ENCODE measurements at regions not wholly inside any gene's neighbourhood (a gene's known extent, or its start where the extent isn't known, plus 50 kb on each side); places are given as distances from the start of the nearest gene placed in this dataset.

GRCh38 chr12:75848431-75848925, 183.1 kb downstream of the PHLDA1 start:
- ChIA-PET CTCF (interaction anchor here (0.6 to 1.0 kb wide), 2 partner anchors 16 to 68 kb away, joined by 3 to 5 read pairs; no protein-coding TSS in a partner anchor), POLR2A (ENCODE audit: unreplicated experiment) (interaction anchor here (0.5 to 0.8 kb wide), 4 partner anchors 39 to 111 kb away, joined by 3 to 5 read pairs (median 4); no protein-coding TSS in a partner anchor)
- dilution Hi-C loops (cut with HindIII; ENCODE audit: low sequenced_read_pairs, unreplicated experiment), result no loop called here
- H2BK15ac ChIP-seq (ENCODE audit: low read depth, low read length), result peak overlapping the region; percentile 46; the same call in 1 of the 3 replicates
- no peaks in the 10 kb centered on the region for H3K27me3 ChIP-seq (ENCODE audit: control insufficient read depth, insufficient read depth, low read length)
- peak overlapping the region; percentile 67 for H2AFZ ChIP-seq (replicated peaks; ENCODE audit: low read length, poor library complexity)
- peak overlapping the region; percentile 61 for H4K91ac ChIP-seq (ENCODE audit: insufficient read depth, low read depth, low read length)
- peak overlapping the region; percentile 71 for H3K18ac ChIP-seq (ENCODE audit: low read depth, low read length)
- peak overlapping the region; percentile 68 for H4K5ac ChIP-seq (ENCODE audit: low read depth, low read length)
- no peak for TF ChIP-seq CTCF (conservative IDR thresholded peaks at IDR 0.05; ENCODE audit: low read depth, low read length)
- peak; percentile 15; the same call in 1 of the 2 replicates for TF ChIP-seq NFE2L2 (IDR thresholded peaks at IDR 0.05; ENCODE audit: low read depth, low read length)
- peak; percentile 68 for TF ChIP-seq MAFK (IDR thresholded peaks at IDR 0.05; ENCODE audit: low read depth, low read length)
- no peak for TF ChIP-seq MXI1 (IDR thresholded peaks at IDR 0.05; ENCODE audit: borderline replicate concordance, low read depth, low read length)
- H2AK9ac ChIP-seq (replicated peaks; ENCODE audit: low read depth, low read length, poor library complexity), result no peak overlapping the region
- H3K23ac ChIP-seq (ENCODE audit: low read depth, low read length), result peak overlapping the region; percentile 30; the same call in 1 of the 2 replicates
- H3K9ac ChIP-seq (ENCODE audit: low read depth, low read length), result peak overlapping the region; percentile 31; the same call in 1 of the 2 replicates
- H3K4ac ChIP-seq (ENCODE audit: low read depth, low read length), result peak overlapping the region; percentile 57
- H4K20me1 ChIP-seq (ENCODE audit: insufficient read depth, low read length), result no peaks in the 10 kb centered on the region
- H3K9me1 ChIP-seq (ENCODE audit: insufficient read depth, low read length), result peaks cover 8% of the 10 kb centered on the region
- DNase-seq (peak; percentile 28), ATAC-seq (ENCODE audit: low read depth) (no peak)
- H3K4me3 ChIP-seq (ENCODE audit: insufficient read depth, low read depth, low read length), result no peak overlapping the region
- H3K56ac ChIP-seq (ENCODE audit: extremely low read depth, insufficient read depth, low read length), result peak overlapping the region; percentile 44
- peak overlapping the region; percentile 44 for H2BK5ac ChIP-seq (ENCODE audit: low read depth, low read length, poor library complexity, severe bottlenecking)
- H3K9me3 ChIP-seq (ENCODE audit: control insufficient read depth, insufficient read depth, low read length), result peaks cover 5% of the 10 kb centered on the region; the same call in 1 of the 2 replicates
- H2AK5ac ChIP-seq (ENCODE audit: low read depth, low read length), result no peak overlapping the region
- H2BK120ac ChIP-seq (ENCODE audit: low read depth, low read length), result peak overlapping the region; percentile 94
- peak overlapping the region; percentile 85 for H3K14ac ChIP-seq (replicated peaks; ENCODE audit: low read depth, low read length)
- no peaks in the 10 kb centered on the region for H3K79me1 ChIP-seq (ENCODE audit: low read depth in 1 of 2, low read length in 2 of 2)
- H3K4me1 ChIP-seq (ENCODE audit: control insufficient read depth, insufficient read depth, low read length), result peaks cover 15% of the 10 kb centered on the region
- peak overlapping the region; percentile 71 for H3K27ac ChIP-seq (ENCODE audit: insufficient read depth, low read length)
- peak overlapping the region; percentile 71 to 87 for H4K8ac ChIP-seq (ENCODE audit: low read depth in 2 of 2, low read length in 2 of 2)
- no TSS peak for BruUV-seq (replicated peaks)
- peak overlapping the region; percentile 23 for H3K4me2 ChIP-seq (ENCODE audit: low read depth, low read length)
- peak overlapping the region; percentile 85 for H2BK20ac ChIP-seq (ENCODE audit: low read depth, low read length)
- in situ Hi-C loops (cut with MboI; ENCODE audit: low sequenced_read_pairs), result no loop called here
- no CpG with 5 or more reads among the region's 7 CpGs for WGBS, 2 experiments (ENCODE audit: extremely low coverage in 2 of 2, insufficient read length in 1 of 2)
- no peaks in the 10 kb centered on the region for H3K36me3 ChIP-seq (ENCODE audit: control insufficient read depth, insufficient read depth, low read length)
- intact Hi-C loops (cut with micrococcal nuclease), result no loop called here
